ENCODE measurements at regions not wholly inside any gene's neighbourhood (a gene's known extent, or its start where the extent isn't known, plus 50 kb on each side); places are given as distances from the start of the nearest gene placed in this dataset.

DNA sequence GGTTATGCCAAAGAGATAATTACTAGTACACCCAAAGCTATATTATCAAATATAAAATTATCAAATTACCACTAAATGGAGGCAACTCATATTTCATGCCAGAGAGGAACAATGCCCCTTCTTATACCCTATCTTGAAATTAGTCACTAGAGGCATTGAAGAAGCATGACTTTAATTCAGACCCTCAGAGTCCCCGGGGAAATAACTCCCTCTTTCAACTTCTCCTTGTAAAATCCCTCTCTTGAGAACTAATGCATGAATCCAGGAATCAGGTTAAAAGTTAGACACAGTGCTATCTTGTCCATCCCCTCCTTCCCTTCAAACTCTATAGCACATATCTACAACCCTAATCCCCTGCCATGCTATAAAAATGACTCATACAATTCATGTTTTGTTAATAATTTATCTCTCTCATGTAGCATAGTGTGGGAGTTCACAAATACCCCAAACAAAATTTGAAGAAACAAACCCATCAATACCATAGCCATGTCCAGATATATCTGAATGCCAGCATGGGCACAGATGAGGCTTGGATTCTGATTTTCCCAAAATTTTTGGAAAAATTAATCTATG lies 665.4 kb downstream of the KCNA4 start:
- Histone ChIP-seq H3K27me3 (no peaks in the 10 kb centered on the region), H3K4me1 (no peaks in the 10 kb centered on the region), H3K9me3 (replicated peaks) (no peaks in the 10 kb centered on the region), H3K27ac (no peak overlapping the region), H3K36me3 (no peaks in the 10 kb centered on the region), H3K4me3 (no peak overlapping the region)
- DNase-seq, result no peak

DNA sequence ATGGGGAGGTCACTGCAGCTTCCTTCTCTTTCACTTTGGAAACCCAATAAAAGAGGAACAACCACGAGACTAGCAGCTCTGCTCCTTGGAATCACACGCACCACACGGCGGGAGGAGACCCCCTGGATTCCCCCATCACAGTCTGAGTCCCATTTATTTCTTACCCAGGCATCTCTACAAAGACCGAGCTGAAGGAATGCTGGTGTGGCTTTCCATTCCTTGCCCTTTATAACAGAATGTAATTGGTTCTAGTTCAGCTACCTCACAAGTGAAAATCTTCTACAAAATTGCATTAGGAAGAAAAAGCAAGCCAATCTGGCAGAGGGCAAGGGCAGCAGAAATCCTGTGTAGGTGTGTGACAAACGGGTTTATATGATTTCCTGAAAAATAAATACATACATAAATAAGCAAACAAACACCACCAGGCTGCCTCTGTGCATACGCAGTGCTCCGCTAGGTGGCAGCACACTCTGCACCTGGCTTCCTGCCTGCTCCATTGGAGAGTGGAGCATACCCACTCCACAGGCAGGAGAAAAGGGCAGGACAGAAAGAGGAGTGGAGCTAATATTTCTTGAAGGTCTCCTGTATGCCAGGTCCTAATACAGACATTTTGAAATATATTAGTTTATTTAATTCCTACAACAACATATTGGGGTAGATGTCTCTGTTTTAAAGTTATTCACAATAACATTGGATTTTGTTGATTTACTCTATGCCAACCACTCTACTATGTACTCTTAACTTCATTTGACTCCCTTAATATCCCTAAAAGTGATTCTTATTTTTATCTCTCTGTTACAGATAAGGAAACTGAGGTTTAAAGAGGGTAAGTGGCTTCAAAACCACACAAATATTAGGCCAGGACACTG lies 673.1 kb downstream of the KCNA4 start:
- no peak overlapping the region for H3K27ac ChIP-seq
- no peaks in the 10 kb centered on the region for H3K27me3 ChIP-seq
- H3K9me3 ChIP-seq (replicated peaks), result no peaks in the 10 kb centered on the region
- H3K4me3 ChIP-seq, result no peak overlapping the region
- DNase-seq, result peak; percentile 42 to 74
- H3K4me1 ChIP-seq, result no peaks in the 10 kb centered on the region
- no peaks in the 10 kb centered on the region for H3K36me3 ChIP-seq

GRCh38 chr11:29336727-29337575 lies 679.9 kb downstream of the KCNA4 start:
- Histone ChIP-seq H3K4me1 (no peaks in the 10 kb centered on the region), H3K4me3 (no peak overlapping the region), H3K36me3 (no peaks in the 10 kb centered on the region), H3K27me3 (no peaks in the 10 kb centered on the region), H3K9me3 (replicated peaks) (no peaks in the 10 kb centered on the region), H3K27ac (no peak overlapping the region)
- no peak for DNase-seq

GRCh38 chr11:29334776-29335130 lies 682.1 kb downstream of the KCNA4 start:
- DNase-seq, result no peak
- no peaks in the 10 kb centered on the region for H3K36me3 ChIP-seq
- H3K4me3 ChIP-seq, result no peak overlapping the region
- H3K27ac ChIP-seq, result no peak overlapping the region
- H3K9me3 ChIP-seq (replicated peaks), result no peaks in the 10 kb centered on the region
- H3K27me3 ChIP-seq, result 0 out of 2 replicates have a peak, but pooled peaks cover 3% of the 10 kb centered on the region
- H3K4me1 ChIP-seq, result no peaks in the 10 kb centered on the region

DNA sequence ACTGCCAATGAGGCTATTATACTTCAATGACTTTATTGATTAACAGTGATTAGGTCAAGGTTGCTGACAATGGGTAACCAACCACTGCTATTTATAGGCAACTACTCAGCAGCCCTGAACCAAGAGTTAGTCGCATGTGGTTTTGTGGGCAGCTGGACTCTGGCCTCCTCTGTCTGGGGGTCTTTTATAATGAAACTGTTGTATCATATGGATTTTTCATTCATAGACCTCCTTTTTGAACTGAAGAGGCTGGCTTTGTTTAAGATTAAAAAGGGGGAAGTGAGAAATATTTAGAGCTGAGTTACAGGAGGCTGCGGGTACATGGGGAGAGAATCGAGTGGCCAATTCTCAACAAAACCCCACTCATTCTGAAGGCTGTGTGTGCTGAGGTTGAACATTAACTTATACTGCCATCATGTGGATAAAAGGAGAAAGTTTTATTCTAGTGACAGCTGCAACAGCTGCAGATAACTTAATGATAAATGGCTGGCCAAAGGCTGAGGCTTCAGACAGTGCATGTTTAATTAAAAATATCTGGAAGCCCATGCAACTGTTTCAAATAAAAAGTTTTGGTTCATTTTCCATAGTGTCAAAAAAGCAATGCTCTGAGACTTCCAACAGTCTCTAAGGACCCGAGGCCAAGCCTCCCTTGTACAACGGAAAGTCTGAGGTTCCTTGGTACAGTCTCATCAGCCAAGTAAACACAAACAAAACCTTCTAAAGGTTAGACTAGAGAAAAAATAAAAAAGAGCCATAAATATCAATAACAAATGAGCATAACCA lies 682.6 kb downstream of the KCNA4 start:
- DNase-seq, result peak; percentile 11 to 78
- no peaks in the 10 kb centered on the region for H3K4me1 ChIP-seq
- H3K27ac ChIP-seq, result no peak overlapping the region
- H3K36me3 ChIP-seq, result no peaks in the 10 kb centered on the region
- 0 out of 2 replicates have a peak, but pooled peaks cover 3% of the 10 kb centered on the region for H3K27me3 ChIP-seq
- H3K4me3 ChIP-seq, result no peak overlapping the region
- H3K9me3 ChIP-seq (replicated peaks), result no peaks in the 10 kb centered on the region

GRCh38 chr11:29331451-29332010 lies 685.3 kb downstream of the KCNA4 start:
- Histone ChIP-seq H3K27ac (no peak overlapping the region), H3K36me3 (no peaks in the 10 kb centered on the region), H3K4me3 (no peak overlapping the region), H3K27me3 (0 out of 2 replicates have a peak, but pooled peaks cover 3% of the 10 kb centered on the region), H3K9me3 (replicated peaks) (no peaks in the 10 kb centered on the region), H3K4me1 (no peaks in the 10 kb centered on the region)
- no peak for DNase-seq

DNA sequence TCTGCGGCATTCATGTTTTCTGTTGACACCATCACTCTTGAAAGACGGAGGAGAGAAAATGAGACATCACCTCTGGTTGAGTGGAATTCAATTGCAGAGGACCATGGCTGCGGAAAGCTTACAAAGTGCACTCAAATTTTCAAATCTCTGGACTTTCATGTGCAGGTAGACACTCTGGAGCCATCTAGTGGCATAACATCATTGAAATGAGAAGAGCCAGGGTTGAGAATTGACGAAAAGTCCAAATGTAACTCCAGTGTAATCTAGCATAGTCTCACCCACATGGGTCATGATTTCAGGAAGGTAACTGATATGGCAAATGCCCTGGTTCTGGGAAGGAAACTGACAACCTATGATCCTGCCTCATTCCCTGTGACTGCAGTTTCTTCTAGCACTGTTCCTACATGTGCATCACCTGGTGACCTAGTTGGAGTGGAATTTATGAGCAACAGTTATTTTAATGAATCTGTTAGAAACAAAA lies 687.8 kb downstream of the KCNA4 start:
- no peak overlapping the region for H3K27ac ChIP-seq
- peak; percentile 3 to 50 for DNase-seq
- H3K4me1 ChIP-seq, result no peaks in the 10 kb centered on the region
- H3K27me3 ChIP-seq, result 0 out of 2 replicates have a peak, but pooled peaks cover 3% of the 10 kb centered on the region
- no peaks in the 10 kb centered on the region for H3K36me3 ChIP-seq
- no peaks in the 10 kb centered on the region for H3K9me3 ChIP-seq (replicated peaks)
- no peak overlapping the region for H3K4me3 ChIP-seq

GRCh38 chr11:29327891-29328290 lies 688.9 kb downstream of the KCNA4 start:
- Histone ChIP-seq H3K4me3 (no peak overlapping the region), H3K27ac (no peak overlapping the region), H3K27me3 (0 out of 2 replicates have a peak, but pooled peaks cover 3% of the 10 kb centered on the region), H3K4me1 (no peaks in the 10 kb centered on the region), H3K36me3 (no peaks in the 10 kb centered on the region), H3K9me3 (replicated peaks) (no peaks in the 10 kb centered on the region)
- DNase-seq, result no peak

DNA sequence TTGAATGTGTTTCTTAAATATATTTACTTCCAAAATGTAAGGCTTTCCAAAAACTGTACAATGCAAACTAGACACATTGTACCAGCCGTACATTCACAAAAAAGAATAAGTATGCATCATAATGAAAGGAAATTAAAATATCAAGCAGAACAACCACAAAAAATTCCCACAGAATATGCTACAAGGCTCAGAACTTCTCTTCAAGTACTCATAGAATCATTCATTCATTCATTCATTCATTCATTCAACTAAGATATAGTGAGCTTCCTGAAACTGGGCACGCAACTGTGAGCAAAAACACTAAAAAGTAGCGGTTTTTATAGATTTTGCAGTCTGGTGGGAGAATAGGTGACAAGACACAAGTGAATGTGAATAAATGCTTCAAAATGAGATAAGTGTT lies 690.1 kb downstream of the KCNA4 start:
- no peaks in the 10 kb centered on the region for H3K36me3 ChIP-seq
- H3K4me1 ChIP-seq, result no peaks in the 10 kb centered on the region
- no peak for DNase-seq
- no peak overlapping the region for H3K4me3 ChIP-seq
- H3K27ac ChIP-seq, result no peak overlapping the region
- no peaks in the 10 kb centered on the region for H3K9me3 ChIP-seq (replicated peaks)
- 0 out of 2 replicates have a peak, but pooled peaks cover 3% of the 10 kb centered on the region for H3K27me3 ChIP-seq

GRCh38 chr11:29324328-29324727 lies 692.5 kb downstream of the KCNA4 start:
- no peaks in the 10 kb centered on the region for H3K36me3 ChIP-seq
- H3K27ac ChIP-seq, result no peak overlapping the region
- no peak overlapping the region for H3K4me3 ChIP-seq
- no peaks in the 10 kb centered on the region for H3K4me1 ChIP-seq
- no peak for DNase-seq
- no peaks in the 10 kb centered on the region for H3K9me3 ChIP-seq (replicated peaks)
- no peaks in the 10 kb centered on the region for H3K27me3 ChIP-seq

GRCh38 chr11:29321293-29322132 lies 695.3 kb downstream of the KCNA4 start:
- Histone ChIP-seq H3K36me3 (no peaks in the 10 kb centered on the region), H3K4me3 (no peak overlapping the region), H3K9me3 (replicated peaks) (no peaks in the 10 kb centered on the region), H3K27ac (no peak overlapping the region), H3K4me1 (no peaks in the 10 kb centered on the region), H3K27me3 (no peaks in the 10 kb centered on the region)
- no peak for DNase-seq

DNA sequence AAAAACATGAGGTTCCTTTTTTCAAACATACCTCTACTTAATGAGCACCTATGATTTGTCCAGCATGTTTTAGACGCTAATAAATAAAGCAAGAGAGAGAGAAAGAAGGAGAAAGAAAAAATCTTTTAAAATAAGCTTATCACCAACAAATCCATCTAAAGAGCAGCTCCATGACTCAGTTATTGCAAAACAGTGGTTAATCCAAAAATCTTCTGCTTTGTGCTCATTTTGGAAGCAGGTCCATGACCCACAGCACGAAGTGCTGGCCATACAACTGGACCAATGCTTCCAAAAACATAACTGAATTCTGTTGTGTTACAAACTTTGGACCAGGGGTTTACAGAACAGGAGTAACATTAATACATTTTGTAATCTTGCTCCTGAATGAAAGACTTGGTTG lies 696.6 kb downstream of the KCNA4 start:
- H3K27me3 ChIP-seq, result no peaks in the 10 kb centered on the region
- no peak overlapping the region for H3K27ac ChIP-seq
- DNase-seq, result no peak

GRCh38 chr11:29319210-29319609 lies 697.6 kb downstream of the KCNA4 start:
- no peak for DNase-seq
- Histone ChIP-seq H3K27me3 (no peaks in the 10 kb centered on the region), H3K27ac (no peak overlapping the region), H3K4me3 (no peak overlapping the region), H3K9me3 (replicated peaks) (no peaks in the 10 kb centered on the region), H3K4me1 (no peaks in the 10 kb centered on the region), H3K36me3 (no peaks in the 10 kb centered on the region)

More for the DNA sequence above, 696.6 kb downstream of the KCNA4 start:
- Histone ChIP-seq H3K4me3 (no peak overlapping the region), H3K36me3 (no peaks in the 10 kb centered on the region), H3K9me3 (replicated peaks) (no peaks in the 10 kb centered on the region), H3K4me1 (no peaks in the 10 kb centered on the region)
